Activated CD8-positive, alpha-beta memory T cell treated with anti-CD3 and anti-CD28 coated beads, Interleukin-2, amount 50 U/mL, for 48 hours (primary cell): ENCODE measurements at regions not wholly inside any gene's neighbourhood (a gene's known extent, or its start where the extent isn't known, plus 50 kb on each side); places are given as distances from the start of the nearest gene placed in this dataset.
A peak's percentile ranks its signal among the peaks of the same experiment; 100 is the strongest.
"Not testable (repeated sequence)": the region's sequence is repeated elsewhere in the genome, so short reads cannot be mapped to it uniquely, and the experiment has no call there.

ENCODE experiments used
- DNase-seq: peaks from one replicate; pipeline ENCODE4 v3.0.0-alpha.2; 2020

DNA sequence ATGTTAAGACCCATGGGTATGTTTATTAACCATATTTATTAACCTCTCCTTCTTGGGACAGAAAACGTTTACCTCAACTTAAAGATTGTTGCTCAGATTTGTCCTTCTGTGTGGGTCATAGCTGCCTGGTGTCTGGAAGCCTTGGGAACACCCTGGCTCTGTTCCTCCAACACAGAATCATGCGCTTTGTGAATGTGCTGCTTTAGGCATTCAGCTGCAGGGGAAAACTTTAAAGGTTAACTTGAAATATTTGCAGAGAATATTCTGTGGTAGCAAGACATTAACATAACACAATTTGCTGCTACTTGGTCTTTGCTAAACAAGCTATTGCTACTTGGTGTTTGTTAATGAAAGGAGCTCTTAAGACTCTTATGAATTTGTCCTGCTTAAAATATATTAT, 50.5 kb upstream of the THOC3 start:
- not testable (repeated sequence) for DNase-seq

DNA sequence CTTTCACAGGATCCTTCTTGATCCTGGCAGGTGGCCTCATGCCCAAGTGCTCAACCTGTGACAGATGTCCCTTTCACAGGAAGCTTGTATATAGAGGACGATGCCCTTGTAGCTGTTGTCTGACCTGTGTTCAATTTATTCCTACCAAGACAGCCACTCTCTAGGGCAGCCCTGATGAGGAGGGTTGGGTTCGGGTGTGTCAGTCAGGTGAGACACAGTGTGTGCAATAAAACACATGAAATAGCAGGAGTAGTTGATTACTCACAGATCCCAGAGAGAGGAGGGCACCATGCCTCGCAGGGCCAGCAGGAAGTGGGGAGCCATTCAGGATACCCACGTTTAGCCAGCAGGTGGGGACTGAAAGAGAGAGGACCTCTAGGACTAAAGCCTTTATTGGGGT, 52.7 kb upstream of the THOC3 start:
- not testable (repeated sequence) for DNase-seq

- DNase-seq: not testable (repeated sequence)
Observed at GRCh38 chr5:176023535-176023934, 55.4 kb upstream of the THOC3 start.

GRCh38 chr5:176029445-176029844, 61.3 kb upstream of the THOC3 start:
- not testable (repeated sequence) for DNase-seq

DNA sequence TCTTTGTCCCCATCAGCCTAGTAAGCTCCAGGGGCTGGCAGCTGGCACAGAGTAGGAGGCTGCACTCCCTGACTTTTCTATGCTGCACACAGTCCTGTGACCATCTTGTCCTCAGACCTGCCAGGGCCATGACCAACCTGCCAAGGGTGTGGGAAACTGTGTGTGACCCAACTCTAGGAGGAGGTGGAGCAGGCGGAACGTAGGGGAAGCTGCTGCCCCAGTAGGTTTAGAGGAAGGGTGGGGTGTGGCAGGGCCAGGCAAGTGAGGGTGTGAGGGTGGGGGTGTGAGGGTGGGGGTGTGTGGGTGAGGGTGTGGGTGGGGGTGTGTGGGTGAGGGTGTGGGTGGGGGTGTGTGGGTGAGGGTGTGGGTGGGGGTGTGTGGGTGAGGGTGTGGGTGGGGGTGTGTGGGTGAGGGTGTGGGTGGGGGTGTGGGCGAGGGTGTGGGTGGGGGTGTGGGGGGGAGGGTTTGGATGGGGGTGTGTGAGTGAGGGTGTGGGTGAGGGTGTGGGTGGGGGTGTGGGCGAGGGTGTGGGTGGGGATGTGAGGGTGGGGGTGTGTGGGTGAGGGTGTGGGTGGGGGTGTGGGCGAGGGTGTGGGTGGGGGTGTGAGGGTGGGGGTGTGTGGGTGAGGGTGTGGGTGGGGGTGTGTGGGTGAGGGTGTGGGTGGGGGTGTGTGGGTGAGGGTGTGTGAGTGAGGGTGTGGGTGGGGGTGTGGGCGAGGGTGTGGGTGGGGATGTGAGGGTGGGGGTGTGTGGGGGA, 62.4 kb upstream of the THOC3 start:
- DNase-seq: not testable (repeated sequence)

GRCh38 chr5:176031118-176031510, 63.0 kb upstream of the THOC3 start:
- not testable (repeated sequence) for DNase-seq

DNA sequence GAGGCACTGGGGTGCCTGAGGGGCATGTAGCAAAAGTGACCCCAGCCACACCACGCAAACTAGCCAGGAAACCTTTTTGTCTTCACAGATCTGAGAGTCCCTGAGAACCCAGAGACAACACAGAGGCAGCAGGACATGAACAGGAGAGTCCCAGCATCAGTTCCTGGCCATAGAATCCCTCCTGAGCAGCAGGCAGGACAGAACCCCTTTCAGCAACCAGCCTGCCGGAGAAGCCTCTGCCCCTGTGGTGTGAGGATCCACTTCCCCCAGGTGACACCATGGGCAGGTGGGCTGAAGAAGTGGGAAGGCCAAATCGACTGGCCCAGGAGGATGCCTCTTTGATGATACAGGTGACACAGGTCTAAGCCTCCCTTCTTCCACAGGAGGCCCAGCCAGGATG, 65.1 kb upstream of the THOC3 start:
- not testable (repeated sequence) for DNase-seq

- DNase-seq: not testable (repeated sequence)
Observed at GRCh38 chr5:176034407-176035200, 66.5 kb upstream of the THOC3 start.

- not testable (repeated sequence) for DNase-seq
Observed at GRCh38 chr5:176035201-176035530, 67.1 kb upstream of the THOC3 start.

- not testable (repeated sequence) for DNase-seq
Observed at GRCh38 chr5:176035816-176036308, 67.7 kb upstream of the THOC3 start.

DNA sequence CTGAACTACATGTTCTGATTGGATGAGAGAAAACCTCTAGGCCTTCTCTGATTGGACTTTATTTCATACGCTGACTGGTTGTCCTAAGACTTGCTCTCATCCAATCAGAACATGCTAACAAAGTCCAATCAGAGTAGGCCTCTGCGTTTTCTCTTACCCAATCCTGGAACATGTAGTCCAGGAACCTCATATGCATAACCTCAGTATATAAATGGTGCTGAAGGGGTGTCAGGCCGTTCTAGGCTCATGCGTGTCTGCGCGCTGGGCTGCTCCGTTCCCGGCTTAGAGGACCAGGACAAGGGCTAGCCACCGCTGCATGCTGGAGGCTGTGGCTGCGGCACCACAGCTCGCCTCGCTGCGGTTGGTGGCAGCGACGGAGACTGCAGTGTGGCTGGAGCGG, 68.3 kb upstream of the THOC3 start:
- DNase-seq: not testable (repeated sequence)

GRCh38 chr5:176037190-176037589, 69.1 kb upstream of the THOC3 start:
- DNase-seq: not testable (repeated sequence)

- not testable (repeated sequence) for DNase-seq
Observed at GRCh38 chr5:176040105-176040801, 72.1 kb upstream of the THOC3 start.

DNA sequence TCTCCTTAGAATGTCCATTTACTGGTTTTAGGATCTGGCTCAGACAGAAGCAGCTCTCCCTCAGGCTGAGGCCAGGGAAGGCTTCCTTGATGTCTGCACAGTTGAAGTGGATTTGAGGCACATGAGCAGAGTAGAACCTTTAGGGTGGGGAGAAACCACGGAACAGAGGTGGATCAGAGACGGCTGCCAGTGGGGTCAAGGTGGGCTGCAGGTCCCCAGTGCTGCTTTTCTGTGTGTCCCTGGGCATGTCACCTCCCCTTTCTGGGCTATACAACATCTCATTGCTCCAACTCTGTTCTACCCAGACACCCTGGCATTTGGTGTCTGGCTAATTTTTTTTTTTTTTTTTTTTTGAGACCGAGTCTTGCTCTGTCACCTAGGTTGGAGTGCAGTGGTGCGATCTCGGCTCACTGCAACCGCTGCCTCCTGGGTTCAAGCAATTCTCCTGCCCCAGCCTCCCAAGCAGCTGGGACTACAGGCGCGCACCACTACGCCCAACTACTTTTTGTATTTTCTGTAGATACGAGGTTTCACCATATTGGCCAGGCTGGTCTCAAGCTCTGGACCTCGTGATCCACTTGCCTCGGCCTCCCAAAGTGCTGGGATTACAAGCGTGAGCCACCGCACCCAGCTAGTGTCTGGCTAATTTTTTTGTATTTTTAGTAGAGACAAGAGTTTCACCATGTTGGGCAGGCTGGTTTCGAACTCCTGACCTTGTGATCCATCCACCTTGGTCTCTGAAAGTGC, 73.3 kb upstream of the THOC3 start:
- DNase-seq: not testable (repeated sequence)

GRCh38 chr5:176042020-176042658, 74.0 kb upstream of the THOC3 start:
- not testable (repeated sequence) for DNase-seq

DNA sequence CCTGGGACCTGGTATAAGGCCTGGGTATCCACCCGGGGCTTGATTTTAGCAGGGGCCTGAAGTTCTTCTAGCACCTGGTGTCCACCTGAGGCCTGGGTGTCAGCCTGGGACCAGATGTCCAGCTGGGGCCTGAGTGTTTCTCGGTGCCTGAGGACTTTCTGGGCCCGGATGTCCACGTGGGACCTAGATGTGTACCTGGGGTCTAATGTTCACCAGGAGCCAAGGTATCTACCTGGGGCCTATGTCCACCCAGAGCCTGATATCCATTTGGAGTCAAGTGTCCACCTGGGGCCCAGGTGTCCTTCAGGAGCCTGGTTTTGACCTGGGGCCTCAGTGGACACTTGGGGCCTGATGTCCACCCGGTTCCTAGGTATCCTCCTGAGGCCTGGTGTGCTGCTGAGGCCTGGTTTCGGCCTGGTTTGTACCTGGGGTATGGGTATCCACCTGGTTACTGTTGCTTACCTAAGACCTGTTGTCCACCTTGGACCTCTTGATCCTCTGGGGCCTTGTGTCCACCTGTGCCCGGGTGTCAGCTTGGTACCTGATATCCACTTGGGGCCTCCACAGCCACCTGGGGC, 75.2 kb upstream of the THOC3 start:
- not testable (repeated sequence) for DNase-seq

GRCh38 chr5:176043986-176044385, 75.9 kb upstream of the THOC3 start:
- DNase-seq: not testable (repeated sequence)

- DNase-seq: not testable (repeated sequence)
Observed at GRCh38 chr5:176044431-176044830, 76.3 kb upstream of the THOC3 start.

GRCh38 chr5:176045442-176045841, 77.3 kb upstream of the THOC3 start:
- DNase-seq: not testable (repeated sequence)

DNA sequence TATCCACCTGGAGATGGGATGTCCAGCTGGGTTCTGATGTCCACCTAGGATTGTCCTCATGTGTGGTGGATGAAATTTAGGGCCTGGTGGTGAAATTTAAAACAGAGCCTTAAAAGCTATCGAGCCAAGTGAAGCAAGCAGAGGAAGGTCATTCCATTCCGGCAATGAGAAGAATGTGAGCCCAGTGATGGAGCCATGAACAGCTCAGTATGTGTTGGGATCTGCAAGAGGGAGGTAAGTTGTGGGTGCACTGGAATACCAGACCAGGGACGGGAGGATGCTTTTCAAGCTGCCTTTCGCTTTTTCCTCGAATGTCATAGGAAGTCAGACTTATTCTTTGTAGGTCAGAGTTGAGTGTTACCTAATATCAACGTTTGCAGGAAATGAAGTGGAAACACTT, 80.6 kb upstream of the THOC3 start:
- not testable (repeated sequence) for DNase-seq

DNA sequence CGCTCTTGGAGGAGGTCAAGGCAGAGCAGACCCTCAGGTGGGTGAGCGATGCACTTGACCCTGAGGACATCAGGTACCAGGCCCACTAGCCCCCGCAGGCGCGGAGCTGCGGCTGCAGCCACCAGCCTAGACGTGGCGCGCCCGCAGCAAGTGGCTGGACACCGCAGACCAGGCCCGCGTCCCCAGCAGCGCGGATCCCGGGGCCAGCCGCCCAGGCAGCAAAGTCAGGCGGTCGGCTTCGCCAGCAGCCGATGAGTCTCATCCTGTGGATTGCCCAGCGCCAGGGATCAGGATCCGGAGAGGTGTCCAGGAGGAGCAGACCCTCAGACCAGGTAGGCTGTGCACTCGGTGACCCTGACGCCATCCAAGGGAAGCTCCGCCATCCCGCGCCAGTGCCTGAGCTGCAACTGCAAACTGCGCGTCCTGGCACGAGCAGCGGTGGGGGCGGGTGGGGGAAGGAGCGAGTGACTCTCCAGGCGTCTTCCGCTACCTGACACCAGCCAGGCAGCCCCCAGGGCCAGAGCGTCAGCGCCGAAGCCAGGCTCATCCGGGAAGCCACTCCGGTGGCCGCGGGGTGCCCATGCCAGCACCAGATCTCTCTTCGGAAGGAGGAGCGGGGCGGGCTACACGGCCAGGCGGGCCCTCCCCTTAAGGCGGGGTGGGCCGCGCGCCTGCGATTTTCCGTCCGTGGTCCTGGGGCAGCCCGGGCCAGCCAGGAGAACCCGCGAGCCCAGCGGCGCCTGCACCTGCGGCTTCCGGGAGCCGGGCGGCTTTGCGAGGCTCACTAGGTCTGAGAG, 92.6 kb upstream of the THOC3 start:
- DNase-seq: peak; percentile 65
